SK-N-SH treated with all-trans-retinoic acid at 6 μM for 48 hours (cell line): ENCODE measurements at regions not wholly inside any gene's neighbourhood (a gene's known extent, or its start where the extent isn't known, plus 50 kb on each side); places are given as distances from the start of the nearest gene placed in this dataset.

Experiments used
- ATAC-seq: fragments of 200-7000 bp; cut with Tn5 transposase; 3 replicates; pipeline ENCODE4 v1.9.1; 2020; ENCODE audit warnings: mild to moderate bottlenecking, moderate library complexity
- ARNTL ChIP-seq: fragments of 450-650 bp; formaldehyde crosslinking; IDR thresholded peaks from 2 replicates; pipeline ENCODE4 v1.5.0; 2020; ENCODE audit warnings: low read depth, mild to moderate bottlenecking, moderate library complexity, borderline replicate concordance
- BACH2 ChIP-seq: fragments of 250-450 bp; sonication (Bioruptor Pico); IDR thresholded peaks from 2 replicates; pipeline ENCODE4 v1.9.0; 2021; ENCODE audit warnings: mild to moderate bottlenecking, borderline replicate concordance
- CSDC2 ChIP-seq: fragments of 250-450 bp; sonication (Bioruptor Pico); IDR thresholded peaks from 2 replicates; pipeline ENCODE4 v1.5.0; 2020; ENCODE audit warnings: mild to moderate bottlenecking, moderate library complexity
- GLIS3 ChIP-seq: fragments of 250-450 bp; sonication (Bioruptor Pico); IDR thresholded peaks from 2 replicates; pipeline ENCODE4 v1.5.0; 2020; ENCODE audit warnings: mild to moderate bottlenecking, moderate library complexity
- ISL1 ChIP-seq: fragments of 250-450 bp; sonication (Bioruptor Pico); IDR thresholded peaks from 2 replicates; pipeline ENCODE4 v2.1.2; 2022; ENCODE audit warnings: mild to moderate bottlenecking, moderate library complexity
- OSR1 ChIP-seq: fragments of 250-450 bp; sonication (Bioruptor Pico); IDR thresholded peaks from 2 replicates; pipeline ENCODE4 v1.8.0; 2022; ENCODE audit warnings: moderate library complexity, mild to moderate bottlenecking, inconsistent platforms
- PPARA ChIP-seq: fragments of 250-450 bp; sonication (Bioruptor Pico); IDR thresholded peaks from 2 replicates; pipeline ENCODE4 v1.5.0; 2020; ENCODE audit warnings: mild to moderate bottlenecking, borderline replicate concordance
- SNAI2 ChIP-seq: fragments of 250-450 bp; sonication (Bioruptor Pico); IDR thresholded peaks from 2 replicates; pipeline ENCODE4 v1.5.0; 2020; ENCODE audit warnings: mild to moderate bottlenecking, moderate library complexity
- TOX ChIP-seq: fragments of 250-450 bp; sonication (Bioruptor Pico); IDR thresholded peaks from 2 replicates; pipeline ENCODE4 v1.8.0; 2021; ENCODE audit warnings: mild to moderate bottlenecking, moderate library complexity, borderline replicate concordance
- ZC3H10 ChIP-seq: fragments of 250-450 bp; sonication (Bioruptor Pico); IDR thresholded peaks from 2 replicates; pipeline ENCODE4 v1.5.1; 2021; ENCODE audit warnings: mild to moderate bottlenecking, moderate library complexity
- ZFP3 ChIP-seq: fragments of 250-450 bp; sonication (Bioruptor Pico); IDR thresholded peaks from 2 replicates; pipeline ENCODE4 v1.5.0; 2020; ENCODE audit warnings: mild to moderate bottlenecking, moderate library complexity
- ZFP30 ChIP-seq: fragments of 450-650 bp; formaldehyde crosslinking; IDR thresholded peaks from 2 replicates; pipeline ENCODE4 v1.5.0; 2022; ENCODE audit warnings: mild to moderate bottlenecking, moderate library complexity
- ZNF565 ChIP-seq: fragments of 450-650 bp; formaldehyde crosslinking; conservative IDR thresholded peaks from 2 replicates; pipeline ENCODE4 v1.5.0; 2020; ENCODE audit warnings: low read depth, mild to moderate bottlenecking, moderate library complexity
- ZNF70 ChIP-seq: fragments of 450-650 bp; formaldehyde crosslinking; IDR thresholded peaks from 2 replicates; pipeline ENCODE4 v1.5.0; 2020; ENCODE audit warnings: mild to moderate bottlenecking, moderate library complexity
- ZNF8 ChIP-seq: fragments of 450-650 bp; formaldehyde crosslinking; IDR thresholded peaks from 2 replicates; pipeline ENCODE4 v1.5.0; 2020; ENCODE audit warnings: mild to moderate bottlenecking, moderate library complexity
- TF ChIP-seq, protein P1 (sequence below): fragments of 250-450 bp; sonication (Bioruptor Pico); IDR thresholded peaks from 2 replicates; pipeline ENCODE4 v1.8.0; 2021; ENCODE audit warnings: low read depth, mild to moderate bottlenecking, moderate library complexity, borderline replicate concordance
- TF ChIP-seq, protein P2 (sequence below): fragments of 250-450 bp; sonication (Bioruptor Pico); IDR thresholded peaks from 2 replicates; pipeline ENCODE4 v1.8.0; 2020; ENCODE audit warnings: mild to moderate bottlenecking, moderate library complexity, borderline replicate concordance
- TF ChIP-seq, protein P3 (sequence below): fragments of 250-450 bp; sonication (Bioruptor Pico); IDR thresholded peaks from 2 replicates; pipeline ENCODE4 v1.5.0; 2020; ENCODE audit warnings: mild to moderate bottlenecking, moderate library complexity
- TF ChIP-seq, protein P4 (sequence below): fragments of 250-450 bp; sonication (Bioruptor Pico); IDR thresholded peaks from 2 replicates; pipeline ENCODE4 v1.5.1; 2021; ENCODE audit warnings: mild to moderate bottlenecking, moderate library complexity
- TF ChIP-seq, protein P5 (sequence below): fragments of 250-450 bp; sonication (Bioruptor Pico); IDR thresholded peaks from 2 replicates; pipeline ENCODE4 v1.5.1; 2020; ENCODE audit warnings: low read depth, mild to moderate bottlenecking, moderate library complexity

DNA sequence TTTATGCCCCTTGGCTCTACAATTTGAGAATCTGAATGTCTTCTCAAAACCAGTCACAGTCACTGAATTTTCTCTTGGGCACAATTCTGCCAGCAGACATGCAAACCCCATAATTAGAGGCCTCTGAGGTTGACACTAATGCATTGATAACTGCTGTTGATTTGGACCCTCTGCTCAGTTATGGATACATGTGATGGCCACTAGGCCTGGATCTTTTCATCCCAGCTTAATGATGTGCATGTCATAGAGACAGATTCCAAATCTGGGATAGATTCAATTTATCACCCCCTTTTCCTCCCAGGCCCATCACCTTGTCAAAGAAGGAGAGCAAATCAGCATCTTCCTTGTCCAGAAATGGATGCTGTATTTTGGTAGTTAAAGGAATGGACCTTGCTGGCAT, 92.2 kb downstream of the C11orf91 start:
- ATAC-seq = no peak
- TF ChIP-seq, protein P1, sequence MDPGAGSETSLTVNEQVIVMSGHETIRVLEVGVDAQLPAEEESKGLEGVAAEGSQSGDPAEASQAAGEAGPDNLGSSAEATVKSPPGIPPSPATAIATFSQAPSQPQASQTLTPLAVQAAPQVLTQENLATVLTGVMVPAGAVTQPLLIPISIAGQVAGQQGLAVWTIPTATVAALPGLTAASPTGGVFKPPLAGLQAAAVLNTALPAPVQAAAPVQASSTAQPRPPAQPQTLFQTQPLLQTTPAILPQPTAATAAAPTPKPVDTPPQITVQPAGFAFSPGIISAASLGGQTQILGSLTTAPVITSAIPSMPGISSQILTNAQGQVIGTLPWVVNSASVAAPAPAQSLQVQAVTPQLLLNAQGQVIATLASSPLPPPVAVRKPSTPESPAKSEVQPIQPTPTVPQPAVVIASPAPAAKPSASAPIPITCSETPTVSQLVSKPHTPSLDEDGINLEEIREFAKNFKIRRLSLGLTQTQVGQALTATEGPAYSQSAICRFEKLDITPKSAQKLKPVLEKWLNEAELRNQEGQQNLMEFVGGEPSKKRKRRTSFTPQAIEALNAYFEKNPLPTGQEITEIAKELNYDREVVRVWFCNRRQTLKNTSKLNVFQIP (CRISPR knock-in tag) = no peak
- no peak for TF ChIP-seq ZC3H10 (CRISPR knock-in tag)
- TF ChIP-seq ZFP3 (CRISPR knock-in tag) = no peak
- no peak for TF ChIP-seq OSR1 (CRISPR knock-in tag)
- TF ChIP-seq SNAI2 = no peak
- TF ChIP-seq TOX (CRISPR knock-in tag) = no peak
- TF ChIP-seq, protein P2, sequence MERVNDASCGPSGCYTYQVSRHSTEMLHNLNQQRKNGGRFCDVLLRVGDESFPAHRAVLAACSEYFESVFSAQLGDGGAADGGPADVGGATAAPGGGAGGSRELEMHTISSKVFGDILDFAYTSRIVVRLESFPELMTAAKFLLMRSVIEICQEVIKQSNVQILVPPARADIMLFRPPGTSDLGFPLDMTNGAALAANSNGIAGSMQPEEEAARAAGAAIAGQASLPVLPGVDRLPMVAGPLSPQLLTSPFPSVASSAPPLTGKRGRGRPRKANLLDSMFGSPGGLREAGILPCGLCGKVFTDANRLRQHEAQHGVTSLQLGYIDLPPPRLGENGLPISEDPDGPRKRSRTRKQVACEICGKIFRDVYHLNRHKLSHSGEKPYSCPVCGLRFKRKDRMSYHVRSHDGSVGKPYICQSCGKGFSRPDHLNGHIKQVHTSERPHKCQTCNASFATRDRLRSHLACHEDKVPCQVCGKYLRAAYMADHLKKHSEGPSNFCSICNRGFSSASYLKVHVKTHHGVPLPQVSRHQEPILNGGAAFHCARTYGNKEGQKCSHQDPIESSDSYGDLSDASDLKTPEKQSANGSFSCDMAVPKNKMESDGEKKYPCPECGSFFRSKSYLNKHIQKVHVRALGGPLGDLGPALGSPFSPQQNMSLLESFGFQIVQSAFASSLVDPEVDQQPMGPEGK (CRISPR knock-in tag) = no peak
- no peak for TF ChIP-seq ISL1 (CRISPR knock-in tag)
- TF ChIP-seq, protein P3, sequence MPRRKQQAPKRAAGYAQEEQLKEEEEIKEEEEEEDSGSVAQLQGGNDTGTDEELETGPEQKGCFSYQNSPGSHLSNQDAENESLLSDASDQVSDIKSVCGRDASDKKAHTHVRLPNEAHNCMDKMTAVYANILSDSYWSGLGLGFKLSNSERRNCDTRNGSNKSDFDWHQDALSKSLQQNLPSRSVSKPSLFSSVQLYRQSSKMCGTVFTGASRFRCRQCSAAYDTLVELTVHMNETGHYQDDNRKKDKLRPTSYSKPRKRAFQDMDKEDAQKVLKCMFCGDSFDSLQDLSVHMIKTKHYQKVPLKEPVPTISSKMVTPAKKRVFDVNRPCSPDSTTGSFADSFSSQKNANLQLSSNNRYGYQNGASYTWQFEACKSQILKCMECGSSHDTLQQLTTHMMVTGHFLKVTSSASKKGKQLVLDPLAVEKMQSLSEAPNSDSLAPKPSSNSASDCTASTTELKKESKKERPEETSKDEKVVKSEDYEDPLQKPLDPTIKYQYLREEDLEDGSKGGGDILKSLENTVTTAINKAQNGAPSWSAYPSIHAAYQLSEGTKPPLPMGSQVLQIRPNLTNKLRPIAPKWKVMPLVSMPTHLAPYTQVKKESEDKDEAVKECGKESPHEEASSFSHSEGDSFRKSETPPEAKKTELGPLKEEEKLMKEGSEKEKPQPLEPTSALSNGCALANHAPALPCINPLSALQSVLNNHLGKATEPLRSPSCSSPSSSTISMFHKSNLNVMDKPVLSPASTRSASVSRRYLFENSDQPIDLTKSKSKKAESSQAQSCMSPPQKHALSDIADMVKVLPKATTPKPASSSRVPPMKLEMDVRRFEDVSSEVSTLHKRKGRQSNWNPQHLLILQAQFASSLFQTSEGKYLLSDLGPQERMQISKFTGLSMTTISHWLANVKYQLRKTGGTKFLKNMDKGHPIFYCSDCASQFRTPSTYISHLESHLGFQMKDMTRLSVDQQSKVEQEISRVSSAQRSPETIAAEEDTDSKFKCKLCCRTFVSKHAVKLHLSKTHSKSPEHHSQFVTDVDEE (CRISPR knock-in tag) = no peak
- TF ChIP-seq BACH2 = no peak
- no peak for TF ChIP-seq ZNF8 (CRISPR knock-in tag)
- TF ChIP-seq PPARA (CRISPR knock-in tag) = no peak
- TF ChIP-seq CSDC2 = no peak
- TF ChIP-seq ZFP30 (CRISPR knock-in tag) = no peak
- TF ChIP-seq ZNF565 (CRISPR knock-in tag) = no peak
- TF ChIP-seq ARNTL (CRISPR knock-in tag) = no peak
- TF ChIP-seq, protein P4, sequence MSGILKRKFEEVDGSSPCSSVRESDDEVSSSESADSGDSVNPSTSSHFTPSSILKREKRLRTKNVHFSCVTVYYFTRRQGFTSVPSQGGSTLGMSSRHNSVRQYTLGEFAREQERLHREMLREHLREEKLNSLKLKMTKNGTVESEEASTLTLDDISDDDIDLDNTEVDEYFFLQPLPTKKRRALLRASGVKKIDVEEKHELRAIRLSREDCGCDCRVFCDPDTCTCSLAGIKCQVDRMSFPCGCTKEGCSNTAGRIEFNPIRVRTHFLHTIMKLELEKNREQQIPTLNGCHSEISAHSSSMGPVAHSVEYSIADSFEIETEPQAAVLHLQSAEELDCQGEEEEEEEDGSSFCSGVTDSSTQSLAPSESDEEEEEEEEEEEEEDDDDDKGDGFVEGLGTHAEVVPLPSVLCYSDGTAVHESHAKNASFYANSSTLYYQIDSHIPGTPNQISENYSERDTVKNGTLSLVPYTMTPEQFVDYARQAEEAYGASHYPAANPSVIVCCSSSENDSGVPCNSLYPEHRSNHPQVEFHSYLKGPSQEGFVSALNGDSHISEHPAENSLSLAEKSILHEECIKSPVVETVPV (CRISPR knock-in tag) = no peak

DNA sequence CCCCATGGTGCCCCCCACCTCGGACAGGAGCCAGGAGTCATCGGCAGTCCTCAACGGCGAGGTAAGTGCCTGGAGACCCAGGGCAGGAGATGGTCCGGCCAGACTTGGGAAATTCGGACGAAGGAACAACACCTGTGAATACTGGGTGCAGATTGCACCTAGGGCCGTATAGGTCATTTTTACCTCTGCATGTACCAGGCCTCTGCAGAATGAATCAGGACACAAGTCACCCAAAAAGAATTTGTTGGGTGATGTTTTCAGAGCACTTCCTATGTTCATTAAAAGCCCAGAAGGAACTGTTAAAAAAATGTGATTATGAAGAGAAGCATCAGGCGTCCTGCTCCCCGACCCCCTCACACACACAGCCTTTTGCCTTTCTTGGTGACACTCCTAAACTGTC, 93.9 kb downstream of the C11orf91 start:
- no peak for TF ChIP-seq ZNF565 (CRISPR knock-in tag)
- no peak for TF ChIP-seq ISL1 (CRISPR knock-in tag)
- no peak for TF ChIP-seq ZFP30 (CRISPR knock-in tag)
- TF ChIP-seq GLIS3 (CRISPR knock-in tag) = no peak
- TF ChIP-seq, protein P4 (CRISPR knock-in tag) = no peak
- TF ChIP-seq TOX (CRISPR knock-in tag) = no peak
- no peak for TF ChIP-seq CSDC2
- TF ChIP-seq SNAI2 = no peak
- no peak for TF ChIP-seq ZNF70 (CRISPR knock-in tag)
- TF ChIP-seq, protein P5, sequence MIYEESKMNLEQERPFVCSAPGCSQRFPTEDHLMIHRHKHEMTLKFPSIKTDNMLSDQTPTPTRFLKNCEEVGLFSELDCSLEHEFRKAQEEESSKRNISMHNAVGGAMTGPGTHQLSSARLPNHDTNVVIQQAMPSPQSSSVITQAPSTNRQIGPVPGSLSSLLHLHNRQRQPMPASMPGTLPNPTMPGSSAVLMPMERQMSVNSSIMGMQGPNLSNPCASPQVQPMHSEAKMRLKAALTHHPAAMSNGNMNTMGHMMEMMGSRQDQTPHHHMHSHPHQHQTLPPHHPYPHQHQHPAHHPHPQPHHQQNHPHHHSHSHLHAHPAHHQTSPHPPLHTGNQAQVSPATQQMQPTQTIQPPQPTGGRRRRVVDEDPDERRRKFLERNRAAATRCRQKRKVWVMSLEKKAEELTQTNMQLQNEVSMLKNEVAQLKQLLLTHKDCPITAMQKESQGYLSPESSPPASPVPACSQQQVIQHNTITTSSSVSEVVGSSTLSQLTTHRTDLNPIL (CRISPR knock-in tag) = no peak
- no peak for TF ChIP-seq OSR1 (CRISPR knock-in tag)
- TF ChIP-seq ZNF8 (CRISPR knock-in tag) = no peak
- TF ChIP-seq BACH2 = no peak
- TF ChIP-seq ARNTL (CRISPR knock-in tag) = no peak
- ATAC-seq = no peak
